HEK293 (cell line): ENCODE measurements at regions not wholly inside any gene's neighbourhood (a gene's known extent, or its start where the extent isn't known, plus 50 kb on each side); places are given as distances from the start of the nearest gene placed in this dataset.
A peak's percentile ranks its signal among the peaks of the same experiment; 100 is the strongest.

ENCODE experiments used
- CTCF ChIA-PET: fragments of 350-600 bp; formaldehyde crosslinking; extraction: SDS; loops from one replicate; lab custom pipeline; 2021; ENCODE audit warnings: antibody characterized with exemption; lab: Yijun Ruan, JAX
- POLR2A ChIA-PET: fragments of 300-600 bp; formaldehyde crosslinking; extraction: SDS; loops from one replicate; lab custom pipeline; 2020; ENCODE audit warnings: antibody characterized with exemption, inconsistent platforms; lab: Yijun Ruan, JAX
- H3K27ac ChIP-seq: fragments of 200-500 bp; sonication (Bioruptor generic); 2 replicates; pipeline ENCODE4 v1.5.1; 2014; ENCODE audit warnings: low read depth, low read length, control low read depth, inconsistent platforms; ENCODE audit errors: extremely low read depth
- H3K36me3 ChIP-seq, 2 experiments: fragments of 200-500 bp in 1 of 2; sonication (Bioruptor generic) in 1 of 2; 1 replicate in 1 of 2; 2 replicates in 1 of 2; pipeline ENCODE4 v1.5.1; 2014 to 2017; ENCODE audit warnings: inconsistent platforms in 2 of 2, low read length in 2 of 2; ENCODE audit not compliant: control insufficient read depth in 2 of 2, insufficient read depth in 1 of 2
- H3K4me1 ChIP-seq: fragments of 200-500 bp; sonication (Bioruptor generic); 2 replicates; pipeline ENCODE4 v1.5.1; 2014; ENCODE audit warnings: mild to moderate bottlenecking, low read length, inconsistent platforms; ENCODE audit not compliant: control insufficient read depth, insufficient read depth
- H3K4me3 ChIP-seq: 2 replicates; pipeline ENCODE4 v1.5.1; 2011; ENCODE audit warnings: low read depth, mild to moderate bottlenecking, control low read depth, low read length, moderate library complexity
- H3K9me3 ChIP-seq: fragments of 200-500 bp; sonication (Bioruptor generic); 2 replicates; pipeline ENCODE4 v1.5.1; 2014; ENCODE audit warnings: low read depth, low read length, inconsistent platforms; ENCODE audit not compliant: control insufficient read depth, insufficient read depth
- GLIS1 ChIP-seq: fragments of 450-650 bp; formaldehyde crosslinking; IDR thresholded peaks from 2 replicates; pipeline ENCODE4 v1.5.1; 2016; ENCODE audit warnings: missing biosample characterization, missing genetic modification characterization
- PRDM2 ChIP-seq: fragments of 450-650 bp; formaldehyde crosslinking; IDR thresholded peaks from 2 replicates; pipeline ENCODE4 v1.5.1; 2016; ENCODE audit warnings: missing biosample characterization, missing genetic modification characterization, borderline replicate concordance
- ZBTB21 ChIP-seq: fragments of 450-650 bp; formaldehyde crosslinking; IDR thresholded peaks from 2 replicates; pipeline ENCODE4 v1.5.1; 2017; ENCODE audit warnings: missing biosample characterization, missing genetic modification characterization
- ZBTB48 ChIP-seq: fragments of 450-650 bp; formaldehyde crosslinking; IDR thresholded peaks from 2 replicates; pipeline ENCODE4 v1.5.1; 2016; ENCODE audit warnings: missing biosample characterization, missing genetic modification characterization
- ZNF19 ChIP-seq: fragments of 450-650 bp; formaldehyde crosslinking; IDR thresholded peaks from 2 replicates; pipeline ENCODE4; 2016; ENCODE audit warnings: missing biosample characterization, missing genetic modification characterization, low read depth
- ZNF354C ChIP-seq: fragments of 450-650 bp; formaldehyde crosslinking; IDR thresholded peaks from 2 replicates; pipeline ENCODE4 v1.5.1; 2016; ENCODE audit warnings: missing biosample characterization, missing genetic modification characterization, low read depth, borderline replicate concordance
- ZNF404 ChIP-seq: fragments of 450-650 bp; formaldehyde crosslinking; IDR thresholded peaks from 2 replicates; pipeline ENCODE4 v1.5.1; 2017; ENCODE audit warnings: missing biosample characterization, missing genetic modification characterization
- ZNF624 ChIP-seq: fragments of 450-650 bp; formaldehyde crosslinking; IDR thresholded peaks from 2 replicates; pipeline ENCODE4 v1.5.1; 2017; ENCODE audit warnings: missing biosample characterization, missing genetic modification characterization
- ZNF629 ChIP-seq: fragments of 450-650 bp; formaldehyde crosslinking; IDR thresholded peaks from 2 replicates; pipeline ENCODE4 v1.5.1; 2017; ENCODE audit warnings: missing biosample characterization, missing genetic modification characterization
- ZNF843 ChIP-seq: fragments of 450-650 bp; formaldehyde crosslinking; IDR thresholded peaks from 2 replicates; pipeline ENCODE4 v1.5.1; 2016; ENCODE audit warnings: missing biosample characterization, missing genetic modification characterization
- TF ChIP-seq, protein P1 (sequence below): fragments of 450-650 bp; formaldehyde crosslinking; IDR thresholded peaks from 2 replicates; pipeline ENCODE4 v1.5.1; 2016; ENCODE audit warnings: missing biosample characterization, missing genetic modification characterization

GRCh38 chr22:22072169-22072836 is 89.7 kb upstream of the TOP3B start:
- POLR2A ChIA-PET: no interaction called here
- CTCF ChIA-PET: interaction anchor here (1.1 to 1.3 kb wide), 2 partner anchors 12 to 28 kb away, joined by 4 to 5 read pairs; no protein-coding TSS in a partner anchor
- no peak for TF ChIP-seq ZNF624 (tag by site-specific recombination)
- TF ChIP-seq ZNF404 (tag by site-specific recombination): no peak

DNA sequence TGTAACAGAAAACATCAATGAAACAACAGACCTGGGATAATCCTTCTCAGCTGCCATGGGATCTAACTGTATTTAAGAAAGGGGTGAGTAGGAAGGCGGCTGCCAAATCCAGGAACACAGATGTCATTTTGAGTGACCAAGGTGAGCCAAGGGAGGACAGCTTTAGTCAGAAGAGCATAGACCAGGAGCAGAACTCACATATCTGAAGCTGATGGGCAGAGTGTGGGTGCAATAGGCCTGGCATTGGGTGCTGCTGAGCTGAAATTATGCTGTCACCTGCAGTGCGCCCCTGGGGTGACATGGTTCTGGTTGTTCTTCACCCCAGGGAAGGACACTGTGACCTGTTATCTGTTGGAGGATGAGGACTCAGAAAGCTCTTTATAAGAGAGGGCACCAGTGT is 88.9 kb upstream of the TOP3B start:
- TF ChIP-seq, protein P1, sequence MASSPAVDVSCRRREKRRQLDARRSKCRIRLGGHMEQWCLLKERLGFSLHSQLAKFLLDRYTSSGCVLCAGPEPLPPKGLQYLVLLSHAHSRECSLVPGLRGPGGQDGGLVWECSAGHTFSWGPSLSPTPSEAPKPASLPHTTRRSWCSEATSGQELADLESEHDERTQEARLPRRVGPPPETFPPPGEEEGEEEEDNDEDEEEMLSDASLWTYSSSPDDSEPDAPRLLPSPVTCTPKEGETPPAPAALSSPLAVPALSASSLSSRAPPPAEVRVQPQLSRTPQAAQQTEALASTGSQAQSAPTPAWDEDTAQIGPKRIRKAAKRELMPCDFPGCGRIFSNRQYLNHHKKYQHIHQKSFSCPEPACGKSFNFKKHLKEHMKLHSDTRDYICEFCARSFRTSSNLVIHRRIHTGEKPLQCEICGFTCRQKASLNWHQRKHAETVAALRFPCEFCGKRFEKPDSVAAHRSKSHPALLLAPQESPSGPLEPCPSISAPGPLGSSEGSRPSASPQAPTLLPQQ (tag by site-specific recombination): no peak
- no peak for TF ChIP-seq ZNF843 (tag by site-specific recombination)
- TF ChIP-seq ZBTB48 (tag by site-specific recombination): no peak
- TF ChIP-seq ZNF629 (tag by site-specific recombination): no peak
- TF ChIP-seq PRDM2: no peak
- TF ChIP-seq ZNF354C (tag by site-specific recombination): no peak
- no peak for TF ChIP-seq ZNF19 (tag by site-specific recombination)
- CTCF ChIA-PET: interaction anchor here (1.1 to 1.3 kb wide), 2 partner anchors 11 to 29 kb away, joined by 4 to 5 read pairs; no protein-coding TSS in a partner anchor
- H3K36me3 ChIP-seq: no peaks in the 10 kb centered on the region
- no peak overlapping the region for H3K4me3 ChIP-seq
- H3K27ac ChIP-seq: no peak overlapping the region
- H3K4me1 ChIP-seq: no peaks in the 10 kb centered on the region
- no peaks in the 10 kb centered on the region for H3K9me3 ChIP-seq
- POLR2A ChIA-PET: no interaction called here

More at GRCh38 chr22:22072169-22072836, 89.7 kb upstream of the TOP3B start:
- Histone ChIP-seq H3K27ac (no peak overlapping the region), H3K36me3 (no peaks in the 10 kb centered on the region), H3K4me3 (no peak overlapping the region), H3K9me3 (no peaks in the 10 kb centered on the region), H3K4me1 (no peaks in the 10 kb centered on the region)

- H3K27ac ChIP-seq: no peak overlapping the region
- TF ChIP-seq GLIS1 (tag by site-specific recombination) (peak; percentile 95), ZBTB21 (no peak)
- H3K4me3 ChIP-seq: no peak overlapping the region
- H3K36me3 ChIP-seq: no peaks in the 10 kb centered on the region
- ChIA-PET POLR2A (no interaction called here), CTCF (interaction anchor here (0.6 to 4.6 kb wide), 7 partner anchors 9 to 506 kb away, joined by 3 to 26 read pairs (median 4); no protein-coding TSS in a partner anchor)
- no peaks in the 10 kb centered on the region for H3K9me3 ChIP-seq
- H3K4me1 ChIP-seq: no peaks in the 10 kb centered on the region
Measured at GRCh38 chr22:22070371-22070824, 87.8 kb upstream of the TOP3B start.
